Tibial nerve (tissue), 4 donors: ENCODE measurements at regions not wholly inside any gene's neighbourhood (a gene's known extent, or its start where the extent isn't known, plus 50 kb on each side); places are given as distances from the start of the nearest gene placed in this dataset.

Source experiments
- EP300 ChIP-seq, 2 donors: sonication (generic); formaldehyde crosslinking; IDR thresholded peaks; one replicate each; pipeline ENCODE4 v1.6.1; 2017; ENCODE audit warnings: antibody characterized with exemption in 2 of 2, mild to moderate bottlenecking in 1 of 2
- TF ChIP-seq, protein P1 (sequence below), 5 experiments: fragments of 200-600 bp in 3 of 5; fragments of 450-650 bp in 2 of 5; sonication (generic) in 3 of 5; IDR thresholded peaks; one replicate each; pipeline ENCODE4 v1.5.1; 2016 to 2019; ENCODE audit warnings: antibody characterized with exemption in 5 of 5, mild to moderate bottlenecking in 3 of 5, moderate library complexity in 2 of 5

DNA sequence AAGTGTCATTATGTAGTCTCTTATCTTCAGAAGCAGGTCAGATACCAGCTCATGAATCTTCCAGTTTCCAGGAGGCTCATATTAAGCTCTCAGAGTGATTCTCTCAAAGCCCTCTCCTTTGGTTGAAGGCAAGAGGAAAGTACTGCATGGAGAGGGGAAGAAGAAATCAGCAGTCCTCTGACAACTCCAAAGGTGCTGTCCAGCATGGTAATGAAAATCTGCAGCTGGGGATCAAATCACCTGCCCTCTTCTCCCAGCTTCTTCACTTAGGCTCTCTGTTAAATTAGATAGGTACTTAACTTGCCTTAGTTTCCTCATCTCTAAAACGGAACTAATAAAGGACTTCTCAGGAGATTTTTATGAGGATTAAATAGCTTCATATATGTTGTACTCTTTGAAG lies 738.8 kb upstream of the GOLIM4 start:
- TF ChIP-seq, protein P1, sequence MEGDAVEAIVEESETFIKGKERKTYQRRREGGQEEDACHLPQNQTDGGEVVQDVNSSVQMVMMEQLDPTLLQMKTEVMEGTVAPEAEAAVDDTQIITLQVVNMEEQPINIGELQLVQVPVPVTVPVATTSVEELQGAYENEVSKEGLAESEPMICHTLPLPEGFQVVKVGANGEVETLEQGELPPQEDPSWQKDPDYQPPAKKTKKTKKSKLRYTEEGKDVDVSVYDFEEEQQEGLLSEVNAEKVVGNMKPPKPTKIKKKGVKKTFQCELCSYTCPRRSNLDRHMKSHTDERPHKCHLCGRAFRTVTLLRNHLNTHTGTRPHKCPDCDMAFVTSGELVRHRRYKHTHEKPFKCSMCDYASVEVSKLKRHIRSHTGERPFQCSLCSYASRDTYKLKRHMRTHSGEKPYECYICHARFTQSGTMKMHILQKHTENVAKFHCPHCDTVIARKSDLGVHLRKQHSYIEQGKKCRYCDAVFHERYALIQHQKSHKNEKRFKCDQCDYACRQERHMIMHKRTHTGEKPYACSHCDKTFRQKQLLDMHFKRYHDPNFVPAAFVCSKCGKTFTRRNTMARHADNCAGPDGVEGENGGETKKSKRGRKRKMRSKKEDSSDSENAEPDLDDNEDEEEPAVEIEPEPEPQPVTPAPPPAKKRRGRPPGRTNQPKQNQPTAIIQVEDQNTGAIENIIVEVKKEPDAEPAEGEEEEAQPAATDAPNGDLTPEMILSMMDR (IDR thresholded peaks at IDR 0.05): no peak
- TF ChIP-seq EP300 (IDR thresholded peaks at IDR 0.05): no peak
